ENCODE measurements at regions not wholly inside any gene's neighbourhood (a gene's known extent, or its start where the extent isn't known, plus 50 kb on each side); places are given as distances from the start of the nearest gene placed in this dataset.

DNA sequence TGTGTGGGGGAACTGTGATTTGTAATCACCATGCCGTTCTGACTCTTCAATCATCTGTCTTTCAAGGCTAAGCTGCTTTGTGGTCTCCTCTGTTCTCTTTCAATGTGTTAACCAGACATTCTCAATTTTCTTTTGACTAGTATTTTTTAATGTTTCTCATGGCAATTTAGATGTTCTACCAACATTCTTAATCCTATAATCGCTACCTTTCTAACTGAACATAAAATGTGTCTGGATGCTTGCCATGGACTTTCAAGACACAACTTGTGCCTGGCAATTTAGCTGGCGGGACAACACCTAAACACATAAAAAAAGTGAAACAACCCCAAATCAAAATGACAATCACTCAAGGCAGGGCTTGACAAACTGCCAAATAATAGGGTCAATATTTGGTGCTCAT, 135.0 kb upstream of the ACKR3 start (continued):
- TF ChIP-seq ZNF30 (CRISPR knock-in tag; IDR thresholded peaks at IDR 0.05): no peak

GRCh38 chr2:236440110-236440881, 129.3 kb upstream of the ACKR3 start:
- no peaks in the 10 kb centered on the region for H3K79me2 ChIP-seq (ENCODE audit: insufficient read depth, low read length)
- H3K9ac ChIP-seq (ENCODE audit: insufficient read depth, low read depth, low read length): no peak overlapping the region
- POLR2A ChIA-PET: no interaction called here
- WGBS (ENCODE audit: low lambda C conversion rate): 9% methylated on average over 6 of the region's 6 CpGs
- in situ Hi-C loops (cut with HindIII; ENCODE audit: extremely low pct_ligation_motif_present, low pct_unique_long_range_greater_than_20kb) (no loop called here), intact Hi-C loops (cut with micrococcal nuclease; ENCODE audit: unreplicated experiment) (no loop called here)
- FAIRE-seq (no peak), DNase-seq (ENCODE audit: low spot score) (no peak), ATAC-seq (no peak)
- no peaks in the 10 kb centered on the region for H3K9me3 ChIP-seq (ENCODE audit: low read length)
- no peak overlapping the region for H3K4me2 ChIP-seq (ENCODE audit: low read depth, low read length)
- H4K20me1 ChIP-seq (ENCODE audit: insufficient read depth, low read length): no peaks in the 10 kb centered on the region
- H2AFZ ChIP-seq (ENCODE audit: low read length): no peak overlapping the region
- CTCF ChIA-PET (ENCODE audit: low intra/inter-chr PET ratio, low total read pairs): no interaction called here
- TF ChIP-seq ARHGAP35 (CRISPR knock-in tag; IDR thresholded peaks at IDR 0.05; ENCODE audit: borderline replicate concordance) (no peak), ZNF383 (CRISPR knock-in tag; IDR thresholded peaks at IDR 0.05; ENCODE audit: borderline replicate concordance) (no peak), ZNF33A (CRISPR knock-in tag; IDR thresholded peaks at IDR 0.05; ENCODE audit: borderline replicate concordance) (no peak), YEATS4 (CRISPR knock-in tag; IDR thresholded peaks at IDR 0.05; ENCODE audit: borderline replicate concordance) (no peak), NR2F1 (CRISPR knock-in tag; IDR thresholded peaks at IDR 0.05) (no peak), MLLT10 (CRISPR knock-in tag; IDR thresholded peaks at IDR 0.05) (no peak), ZNF367 (CRISPR knock-in tag; IDR thresholded peaks at IDR 0.05; ENCODE audit: borderline replicate concordance) (no peak), EED (CRISPR knock-in tag; IDR thresholded peaks at IDR 0.05) (no peak), MEIS2 (CRISPR knock-in tag; IDR thresholded peaks at IDR 0.05) (no peak), ZNF713 (CRISPR knock-in tag; IDR thresholded peaks at IDR 0.05) (no peak), HNF4A (CRISPR knock-in tag; IDR thresholded peaks at IDR 0.05) (no peak)
- TF ChIP-seq, protein P1, sequence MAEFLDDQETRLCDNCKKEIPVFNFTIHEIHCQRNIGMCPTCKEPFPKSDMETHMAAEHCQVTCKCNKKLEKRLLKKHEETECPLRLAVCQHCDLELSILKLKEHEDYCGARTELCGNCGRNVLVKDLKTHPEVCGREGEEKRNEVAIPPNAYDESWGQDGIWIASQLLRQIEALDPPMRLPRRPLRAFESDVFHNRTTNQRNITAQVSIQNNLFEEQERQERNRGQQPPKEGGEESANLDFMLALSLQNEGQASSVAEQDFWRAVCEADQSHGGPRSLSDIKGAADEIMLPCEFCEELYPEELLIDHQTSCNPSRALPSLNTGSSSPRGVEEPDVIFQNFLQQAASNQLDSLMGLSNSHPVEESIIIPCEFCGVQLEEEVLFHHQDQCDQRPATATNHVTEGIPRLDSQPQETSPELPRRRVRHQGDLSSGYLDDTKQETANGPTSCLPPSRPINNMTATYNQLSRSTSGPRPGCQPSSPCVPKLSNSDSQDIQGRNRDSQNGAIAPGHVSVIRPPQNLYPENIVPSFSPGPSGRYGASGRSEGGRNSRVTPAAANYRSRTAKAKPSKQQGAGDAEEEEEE (CRISPR knock-in tag; IDR thresholded peaks at IDR 0.05; ENCODE audit: borderline replicate concordance): no peak
- TF ChIP-seq, protein P2, sequence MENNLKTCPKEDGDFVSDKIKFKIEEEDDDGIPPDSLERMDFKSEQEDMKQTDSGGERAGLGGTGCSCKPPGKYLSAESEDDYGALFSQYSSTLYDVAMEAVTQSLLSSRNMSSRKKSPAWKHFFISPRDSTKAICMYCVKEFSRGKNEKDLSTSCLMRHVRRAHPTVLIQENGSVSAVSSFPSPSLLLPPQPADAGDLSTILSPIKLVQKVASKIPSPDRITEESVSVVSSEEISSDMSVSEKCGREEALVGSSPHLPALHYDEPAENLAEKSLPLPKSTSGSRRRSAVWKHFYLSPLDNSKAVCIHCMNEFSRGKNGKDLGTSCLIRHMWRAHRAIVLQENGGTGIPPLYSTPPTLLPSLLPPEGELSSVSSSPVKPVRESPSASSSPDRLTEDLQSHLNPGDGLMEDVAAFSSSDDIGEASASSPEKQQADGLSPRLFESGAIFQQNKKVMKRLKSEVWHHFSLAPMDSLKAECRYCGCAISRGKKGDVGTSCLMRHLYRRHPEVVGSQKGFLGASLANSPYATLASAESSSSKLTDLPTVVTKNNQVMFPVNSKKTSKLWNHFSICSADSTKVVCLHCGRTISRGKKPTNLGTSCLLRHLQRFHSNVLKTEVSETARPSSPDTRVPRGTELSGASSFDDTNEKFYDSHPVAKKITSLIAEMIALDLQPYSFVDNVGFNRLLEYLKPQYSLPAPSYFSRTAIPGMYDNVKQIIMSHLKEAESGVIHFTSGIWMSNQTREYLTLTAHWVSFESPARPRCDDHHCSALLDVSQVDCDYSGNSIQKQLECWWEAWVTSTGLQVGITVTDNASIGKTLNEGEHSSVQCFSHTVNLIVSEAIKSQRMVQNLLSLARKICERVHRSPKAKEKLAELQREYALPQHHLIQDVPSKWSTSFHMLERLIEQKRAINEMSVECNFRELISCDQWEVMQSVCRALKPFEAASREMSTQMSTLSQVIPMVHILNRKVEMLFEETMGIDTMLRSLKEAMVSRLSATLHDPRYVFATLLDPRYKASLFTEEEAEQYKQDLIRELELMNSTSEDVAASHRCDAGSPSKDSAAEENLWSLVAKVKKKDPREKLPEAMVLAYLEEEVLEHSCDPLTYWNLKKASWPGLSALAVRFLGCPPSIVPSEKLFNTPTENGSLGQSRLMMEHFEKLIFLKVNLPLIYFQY (CRISPR knock-in tag; IDR thresholded peaks at IDR 0.05; ENCODE audit: borderline replicate concordance): no peak
- no peak overlapping the region for H3K27ac ChIP-seq (ENCODE audit: extremely low read length, insufficient read depth, low read length)
- H3K4me1 ChIP-seq (ENCODE audit: insufficient read depth, low read length): no peaks in the 10 kb centered on the region
- H3K36me3 ChIP-seq (replicated peaks in 1 of 2; ENCODE audit: control insufficient read depth in 1 of 2, insufficient read depth in 2 of 2, low read length in 2 of 2): no peaks in the 10 kb centered on the region
- no TSS peak for BruUV-seq (replicated peaks)
- H3K4me3 ChIP-seq (replicated peaks in 1 of 3; ENCODE audit: insufficient read depth in 1 of 3, low read depth in 2 of 3, low read length in 3 of 3): no peak overlapping the region
- no peaks in the 10 kb centered on the region for H3K27me3 ChIP-seq (ENCODE audit: control insufficient read depth in 1 of 2, insufficient read depth in 2 of 2, low read length in 2 of 2)
